ENCODE measurements at regions not wholly inside any gene's neighbourhood (a gene's known extent, or its start where the extent isn't known, plus 50 kb on each side); places are given as distances from the start of the nearest gene placed in this dataset.

- peak overlapping the region; percentile 14 for H3K27ac Mint-ChIP-seq
- peaks cover 62% of the 10 kb centered on the region for H3K4me1 Mint-ChIP-seq (ENCODE audit: low read depth)
- no peaks in the 10 kb centered on the region for H3K27me3 Mint-ChIP-seq (ENCODE audit: low read depth)
- no peak overlapping the region for H3K4me3 Mint-ChIP-seq
- intact Hi-C loops (cut with micrococcal nuclease): loop anchor here (5.0 kb wide), 2 partner anchors 367 to 657 kb away; no protein-coding TSS in a partner anchor
- no peaks in the 10 kb centered on the region for H3K36me3 Mint-ChIP-seq (ENCODE audit: low read depth)
- no peaks in the 10 kb centered on the region for H3K9me3 Mint-ChIP-seq
- DNase-seq: no peak
- CTCF ChIA-PET: interaction anchor here (0.6 to 1.0 kb wide), 6 partner anchors 9 to 500 kb away, joined by 3 to 4 read pairs (median 4); no protein-coding TSS in a partner anchor
Measured at GRCh38 chr13:40434516-40435397, 231.7 kb downstream of the FOXO1 start.

- H3K4me3 Mint-ChIP-seq: peak overlapping the region; percentile 34
- DNase-seq: peak; percentile 35
- peak overlapping the region; percentile 38 for H3K27ac Mint-ChIP-seq
- peaks cover 46% of the 10 kb centered on the region for H3K4me1 Mint-ChIP-seq (ENCODE audit: low read depth)
- intact Hi-C loops (cut with micrococcal nuclease): loop anchor here (1.0 to 5.0 kb wide), 5 partner anchors 47 to 661 kb away; no protein-coding TSS in a partner anchor
- no peaks in the 10 kb centered on the region for H3K9me3 Mint-ChIP-seq
- no peaks in the 10 kb centered on the region for H3K27me3 Mint-ChIP-seq (ENCODE audit: low read depth)
- CTCF ChIA-PET: interaction anchor here (0.6 to 1.2 kb wide), 4 partner anchors 54 to 527 kb away, joined by 3 to 4 read pairs (median 4); no protein-coding TSS in a partner anchor
- H3K36me3 Mint-ChIP-seq (ENCODE audit: low read depth): no peaks in the 10 kb centered on the region
Measured at GRCh38 chr13:40438022-40438680, 228.3 kb downstream of the FOXO1 start.

DNA sequence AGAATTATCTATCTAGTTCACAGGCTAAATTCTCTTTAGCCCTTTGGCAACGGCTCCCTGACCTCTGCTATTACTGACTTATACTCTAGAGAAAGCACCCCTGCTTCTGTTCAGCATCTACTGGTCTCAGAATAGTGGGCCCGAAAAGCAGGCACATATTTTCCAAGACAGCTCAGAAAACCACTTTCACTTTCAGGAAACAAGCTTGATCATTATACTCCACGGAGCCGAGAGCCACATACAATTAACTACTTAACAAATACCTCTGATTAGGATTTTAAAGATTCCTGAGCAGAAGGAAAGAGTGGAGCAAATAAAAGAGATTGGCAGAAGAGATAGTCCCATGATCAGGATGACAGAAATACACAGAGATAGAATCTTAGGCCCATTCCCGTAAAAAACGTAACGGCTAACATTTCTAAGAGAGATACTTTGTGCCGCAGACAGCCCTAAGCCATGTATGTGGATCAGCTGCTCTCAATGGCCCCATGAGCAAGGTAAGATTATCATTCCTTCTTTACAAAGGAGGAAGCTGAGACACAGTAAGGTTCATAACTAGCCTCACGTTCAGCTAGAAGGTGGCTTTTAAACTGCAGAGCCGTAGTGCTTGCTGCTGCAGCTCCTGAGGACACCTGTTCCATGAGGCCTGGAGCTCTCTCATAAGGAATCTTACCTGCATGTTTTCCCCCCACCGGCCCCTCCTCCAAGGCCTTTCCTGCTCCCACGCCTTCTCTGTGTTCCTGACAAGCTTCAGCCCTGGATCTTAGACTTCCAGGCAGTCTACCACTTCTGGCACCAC, 227.2 kb downstream of the FOXO1 start:
- Mint-ChIP-seq H3K4me3 (peak overlapping the region; percentile 33), H3K4me1 (ENCODE audit: low read depth) (peaks cover 40% of the 10 kb centered on the region), H3K9me3 (no peaks in the 10 kb centered on the region), H3K27ac (peak overlapping the region; percentile 46), H3K27me3 (ENCODE audit: low read depth) (no peaks in the 10 kb centered on the region), H3K36me3 (ENCODE audit: low read depth) (no peaks in the 10 kb centered on the region)
- CTCF ChIA-PET: interaction anchor here (0.5 to 1.1 kb wide), 9 partner anchors 9 to 728 kb away, joined by 3 to 5 read pairs (median 3); no protein-coding TSS in a partner anchor
- intact Hi-C loops (cut with micrococcal nuclease): loop anchor here (1.0 to 5.0 kb wide), 6 partner anchors 46 to 662 kb away; no protein-coding TSS in a partner anchor
- peak; percentile 54 for DNase-seq

DNA sequence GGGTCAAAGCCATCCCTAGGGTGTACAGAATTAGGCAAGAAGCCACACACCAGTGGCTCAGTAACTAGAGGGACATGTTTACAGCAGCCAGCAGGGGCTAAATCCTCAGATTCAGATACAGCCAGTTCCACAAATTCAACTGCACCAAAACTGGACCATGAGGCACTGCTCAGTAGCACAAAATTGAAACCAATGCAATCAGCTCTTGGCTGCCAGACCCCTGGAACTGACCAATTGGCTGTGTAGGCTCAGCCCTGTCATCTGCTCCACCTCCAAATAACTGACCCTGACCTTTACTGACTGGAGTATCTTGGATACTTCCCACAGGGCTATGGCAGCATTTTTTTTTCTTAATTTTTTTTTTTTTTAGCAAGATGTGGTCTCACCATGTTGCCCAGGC, 226.5 kb downstream of the FOXO1 start:
- H3K36me3 Mint-ChIP-seq (ENCODE audit: low read depth): no peaks in the 10 kb centered on the region
- no peak overlapping the region for H3K4me3 Mint-ChIP-seq
- CTCF ChIA-PET: interaction anchor here (0.5 to 1.1 kb wide), 7 partner anchors 9 to 729 kb away, joined by 3 to 5 read pairs (median 3); no protein-coding TSS in a partner anchor
- H3K9me3 Mint-ChIP-seq: no peaks in the 10 kb centered on the region
- intact Hi-C loops (cut with micrococcal nuclease): loop anchor here (1.0 to 5.0 kb wide), 4 partner anchors 52 to 663 kb away; no protein-coding TSS in a partner anchor
- H3K27ac Mint-ChIP-seq: no peak overlapping the region
- H3K27me3 Mint-ChIP-seq (ENCODE audit: low read depth): no peaks in the 10 kb centered on the region
- peaks cover 33% of the 10 kb centered on the region for H3K4me1 Mint-ChIP-seq (ENCODE audit: low read depth)
- DNase-seq: no peak

GRCh38 chr13:40440990-40441820, 225.2 kb downstream of the FOXO1 start:
- intact Hi-C loops (cut with micrococcal nuclease): no loop called here
- H3K4me3 Mint-ChIP-seq: no peak overlapping the region
- no peak for DNase-seq
- H3K27me3 Mint-ChIP-seq (ENCODE audit: low read depth): no peaks in the 10 kb centered on the region
- peaks cover under 1% of the 10 kb centered on the region for H3K9me3 Mint-ChIP-seq
- no peak overlapping the region for H3K27ac Mint-ChIP-seq
- H3K36me3 Mint-ChIP-seq (ENCODE audit: low read depth): no peaks in the 10 kb centered on the region
- H3K4me1 Mint-ChIP-seq (ENCODE audit: low read depth): peaks cover 33% of the 10 kb centered on the region
- CTCF ChIA-PET: no interaction called here

- H3K4me3 Mint-ChIP-seq: no peak overlapping the region
- H3K9me3 Mint-ChIP-seq: peaks cover 2% of the 10 kb centered on the region
- DNase-seq: no peak
- no peaks in the 10 kb centered on the region for H3K36me3 Mint-ChIP-seq (ENCODE audit: low read depth)
- CTCF ChIA-PET: no interaction called here
- intact Hi-C loops (cut with micrococcal nuclease): no loop called here
- no peaks in the 10 kb centered on the region for H3K27me3 Mint-ChIP-seq (ENCODE audit: low read depth)
- no peak overlapping the region for H3K27ac Mint-ChIP-seq
- peaks cover 29% of the 10 kb centered on the region for H3K4me1 Mint-ChIP-seq (ENCODE audit: low read depth)
Measured at GRCh38 chr13:40442231-40442630, 224.2 kb downstream of the FOXO1 start.

GRCh38 chr13:40442826-40443225, 223.6 kb downstream of the FOXO1 start:
- CTCF ChIA-PET: no interaction called here
- Mint-ChIP-seq H3K36me3 (ENCODE audit: low read depth) (no peaks in the 10 kb centered on the region), H3K9me3 (peaks cover 2% of the 10 kb centered on the region), H3K27me3 (ENCODE audit: low read depth) (no peaks in the 10 kb centered on the region), H3K4me1 (ENCODE audit: low read depth) (peaks cover 25% of the 10 kb centered on the region), H3K4me3 (no peak overlapping the region), H3K27ac (no peak overlapping the region)
- intact Hi-C loops (cut with micrococcal nuclease): no loop called here
- no peak for DNase-seq

- CTCF ChIA-PET: interaction anchor here (1.4 kb wide), 1 partner anchor 9 kb away, joined by 4 read pairs; no protein-coding TSS in a partner anchor
- peaks cover 15% of the 10 kb centered on the region for H3K4me1 Mint-ChIP-seq (ENCODE audit: low read depth)
- H3K36me3 Mint-ChIP-seq (ENCODE audit: low read depth): no peaks in the 10 kb centered on the region
- H3K27me3 Mint-ChIP-seq (ENCODE audit: low read depth): no peaks in the 10 kb centered on the region
- no peak for DNase-seq
- intact Hi-C loops (cut with micrococcal nuclease): no loop called here
- H3K4me3 Mint-ChIP-seq: no peak overlapping the region
- peaks cover 6% of the 10 kb centered on the region for H3K9me3 Mint-ChIP-seq
- H3K27ac Mint-ChIP-seq: no peak overlapping the region
Measured at GRCh38 chr13:40444241-40444640, 222.2 kb downstream of the FOXO1 start.

DNA sequence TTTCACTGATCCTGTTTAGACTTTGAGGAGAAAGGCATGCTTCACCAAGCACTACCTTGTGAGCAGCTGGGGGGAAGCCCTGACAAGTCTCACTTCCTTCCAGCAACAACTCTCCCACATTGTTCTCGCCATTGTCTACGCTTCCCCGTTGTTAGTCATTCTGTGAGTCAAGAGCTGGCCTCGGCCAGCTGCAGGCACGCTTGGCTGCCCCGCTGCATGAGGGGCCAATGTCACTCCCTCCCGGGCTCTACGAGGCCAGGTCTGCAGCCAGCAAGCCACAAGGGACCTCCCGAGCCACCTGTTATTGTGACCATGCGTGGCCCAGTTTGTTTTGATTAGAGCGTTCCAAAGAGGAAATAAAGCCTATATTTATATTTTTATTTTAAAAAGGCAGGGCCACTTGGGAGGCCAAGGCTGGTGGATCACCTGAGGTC, 220.9 kb downstream of the FOXO1 start:
- Mint-ChIP-seq H3K9me3 (peaks cover 11% of the 10 kb centered on the region), H3K36me3 (ENCODE audit: low read depth) (no peaks in the 10 kb centered on the region), H3K4me1 (ENCODE audit: low read depth) (peaks cover 10% of the 10 kb centered on the region), H3K4me3 (no peak overlapping the region), H3K27ac (no peak overlapping the region), H3K27me3 (ENCODE audit: low read depth) (no peaks in the 10 kb centered on the region)
- CTCF ChIA-PET: no interaction called here
- DNase-seq: peak; percentile 54
- intact Hi-C loops (cut with micrococcal nuclease): no loop called here

DNA sequence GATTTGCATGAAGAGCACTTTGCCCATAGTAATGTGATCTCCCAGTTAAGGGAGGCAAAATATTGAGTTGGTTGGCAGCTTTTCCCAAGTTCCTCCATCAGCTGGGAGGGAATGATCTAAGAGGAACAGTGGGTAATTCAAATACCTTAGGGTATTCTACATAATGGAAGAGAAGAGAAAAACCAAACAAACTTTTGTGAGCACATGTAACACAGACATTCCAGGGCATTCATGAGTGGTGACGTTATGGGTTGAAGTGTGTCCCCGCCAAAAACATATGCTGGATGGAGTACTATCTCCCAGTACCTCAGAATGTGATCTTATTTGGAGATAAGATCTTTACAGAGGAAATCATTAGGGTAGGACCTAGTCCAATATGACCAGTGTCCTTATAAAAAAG, 220.1 kb downstream of the FOXO1 start:
- H3K27ac Mint-ChIP-seq: no peak overlapping the region
- intact Hi-C loops (cut with micrococcal nuclease): no loop called here
- no peak for DNase-seq
- CTCF ChIA-PET: no interaction called here
- H3K4me1 Mint-ChIP-seq (ENCODE audit: low read depth): peaks cover 11% of the 10 kb centered on the region
- H3K27me3 Mint-ChIP-seq (ENCODE audit: low read depth): no peaks in the 10 kb centered on the region
- H3K4me3 Mint-ChIP-seq: no peak overlapping the region
- H3K36me3 Mint-ChIP-seq (ENCODE audit: low read depth): no peaks in the 10 kb centered on the region
- H3K9me3 Mint-ChIP-seq: peaks cover 11% of the 10 kb centered on the region

- intact Hi-C loops (cut with micrococcal nuclease): no loop called here
- Mint-ChIP-seq H3K27ac (no peak overlapping the region), H3K9me3 (peaks cover 11% of the 10 kb centered on the region), H3K4me3 (no peak overlapping the region), H3K36me3 (ENCODE audit: low read depth) (no peaks in the 10 kb centered on the region), H3K27me3 (ENCODE audit: low read depth) (no peaks in the 10 kb centered on the region), H3K4me1 (ENCODE audit: low read depth) (peaks cover 17% of the 10 kb centered on the region)
- no peak for DNase-seq
- CTCF ChIA-PET: interaction anchor here (0.5 to 1.2 kb wide), 2 partner anchors 8 to 14 kb away, joined by 3 to 5 read pairs; no protein-coding TSS in a partner anchor
Measured at GRCh38 chr13:40447857-40448256, 218.6 kb downstream of the FOXO1 start.
